ENCODE measurements at regions not wholly inside any gene's neighbourhood (a gene's known extent, or its start where the extent isn't known, plus 50 kb on each side); places are given as distances from the start of the nearest gene placed in this dataset.

DNA sequence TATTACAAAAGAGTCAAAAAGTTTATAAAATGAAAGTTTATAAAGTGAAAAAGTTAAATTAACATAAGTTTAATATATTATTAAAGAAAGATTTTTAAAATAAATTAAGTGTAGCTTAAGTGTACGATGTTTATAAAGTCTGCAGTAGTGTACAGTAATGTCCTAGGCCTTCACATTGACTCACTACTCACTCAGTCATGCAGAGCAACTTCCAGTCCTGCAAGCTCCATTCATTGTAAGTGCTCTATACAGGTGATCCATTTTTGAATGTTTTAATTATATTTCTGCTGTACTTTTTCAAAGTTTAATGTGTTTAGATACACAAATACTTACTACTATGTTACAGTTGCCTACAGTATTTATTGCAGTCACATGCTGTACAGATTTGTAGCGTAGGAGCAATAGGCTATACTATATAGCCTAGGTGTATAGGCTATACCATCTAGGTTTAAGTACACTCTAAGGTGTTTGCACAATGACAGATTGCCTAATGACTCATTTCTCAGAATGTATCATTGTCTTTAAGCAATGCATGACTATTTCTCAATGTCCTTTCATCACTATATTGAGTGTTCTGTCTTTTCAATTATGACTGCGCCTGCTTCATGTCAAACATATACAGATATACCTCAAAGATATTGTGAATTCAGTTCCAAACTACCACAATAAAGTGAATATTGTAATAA is 1110.3 kb upstream of the MAP3K7 start:
- H3K36me3 ChIP-seq (ENCODE audit: insufficient read depth, insufficient read length, low read length): no peaks in the 10 kb centered on the region
- H3K9ac ChIP-seq (ENCODE audit: insufficient read length, low read depth): no peak overlapping the region
- no peaks in the 10 kb centered on the region for H3K4me1 ChIP-seq (ENCODE audit: insufficient read depth, insufficient read length)
- H3K27me3 ChIP-seq (ENCODE audit: insufficient read depth, insufficient read length): no peaks in the 10 kb centered on the region
- no peak for DNase-seq (ENCODE audit: low read depth, low spot score)
- H3K9me3 ChIP-seq (ENCODE audit: insufficient read depth, low read length): no peaks in the 10 kb centered on the region
- H3K4me3 ChIP-seq (ENCODE audit: insufficient read length, low read depth): no peak overlapping the region
- TF ChIP-seq YY1 (IDR thresholded peaks at IDR 0.05; ENCODE audit: insufficient read depth, insufficient read length) (no peak), SUZ12 (IDR thresholded peaks at IDR 0.05; ENCODE audit: extremely low read depth, insufficient read depth, insufficient read length) (no peak), ZNF274 (IDR thresholded peaks at IDR 0.05; ENCODE audit: low read depth, low read length) (no peak)

DNA sequence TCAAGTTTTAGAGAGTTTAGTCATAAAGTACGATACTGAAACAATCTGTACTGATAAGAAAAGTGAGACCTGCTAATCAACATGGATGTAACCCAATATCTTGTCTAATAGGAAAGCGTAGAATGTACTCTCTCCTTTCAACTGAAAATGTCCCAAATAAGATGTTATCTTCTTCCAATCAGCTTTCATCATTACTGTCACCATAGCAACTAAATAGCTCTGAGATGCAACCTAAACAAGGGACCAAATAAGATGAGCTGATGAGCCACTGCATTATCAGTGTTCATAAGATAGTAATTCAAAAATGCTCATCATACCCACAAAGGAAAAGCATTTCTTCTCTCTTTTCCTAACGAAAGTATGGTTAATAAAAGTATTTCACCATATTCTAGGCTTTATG is 1108.3 kb upstream of the MAP3K7 start:
- no peaks in the 10 kb centered on the region for H3K27me3 ChIP-seq (ENCODE audit: insufficient read depth, insufficient read length)
- TF ChIP-seq ZNF274 (IDR thresholded peaks at IDR 0.05; ENCODE audit: low read depth, low read length): no peak
- TF ChIP-seq YY1 (IDR thresholded peaks at IDR 0.05; ENCODE audit: insufficient read depth, insufficient read length): no peak
- no peak for TF ChIP-seq SUZ12 (IDR thresholded peaks at IDR 0.05; ENCODE audit: extremely low read depth, insufficient read depth, insufficient read length)
- no peaks in the 10 kb centered on the region for H3K36me3 ChIP-seq (ENCODE audit: insufficient read depth, insufficient read length, low read length)
- H3K9me3 ChIP-seq (ENCODE audit: insufficient read depth, low read length): no peaks in the 10 kb centered on the region
- H3K4me3 ChIP-seq (ENCODE audit: insufficient read length, low read depth): no peak overlapping the region
- no peak overlapping the region for H3K9ac ChIP-seq (ENCODE audit: insufficient read length, low read depth)
- no peaks in the 10 kb centered on the region for H3K4me1 ChIP-seq (ENCODE audit: insufficient read depth, insufficient read length)
- DNase-seq (ENCODE audit: low read depth, low spot score): no peak

DNA sequence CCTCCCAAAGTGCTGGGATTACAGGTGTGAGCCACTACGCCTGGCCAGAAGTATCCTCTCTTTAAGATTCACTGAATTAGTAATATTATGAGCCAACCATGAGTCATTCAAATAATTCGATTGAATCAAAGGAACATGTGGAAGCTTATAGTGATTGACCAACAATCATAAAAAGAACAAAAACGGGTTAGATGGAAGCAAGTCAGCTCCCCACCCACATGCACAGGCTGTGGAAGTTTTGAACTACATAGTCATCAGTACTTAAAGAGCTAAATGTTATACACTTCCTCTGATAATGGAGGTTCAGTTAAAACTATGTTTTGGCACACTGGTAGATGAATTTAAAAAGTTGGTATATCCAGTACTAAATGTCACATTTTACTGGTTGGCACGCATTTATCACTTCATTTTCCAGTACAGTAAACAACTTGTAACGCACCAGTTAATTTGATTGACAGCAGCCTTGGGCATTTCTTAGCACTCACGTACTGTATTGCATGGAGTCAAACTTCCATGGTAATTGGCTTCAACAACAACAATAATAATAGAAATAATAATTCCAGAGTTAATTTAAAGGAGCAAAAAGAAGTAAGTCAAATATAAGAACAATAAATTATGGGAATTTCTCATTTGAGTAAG is 1107.3 kb upstream of the MAP3K7 start:
- H3K4me3 ChIP-seq (ENCODE audit: insufficient read length, low read depth): no peak overlapping the region
- no peak for DNase-seq (ENCODE audit: low read depth, low spot score)
- H3K9me3 ChIP-seq (ENCODE audit: insufficient read depth, low read length): no peaks in the 10 kb centered on the region
- no peaks in the 10 kb centered on the region for H3K36me3 ChIP-seq (ENCODE audit: insufficient read depth, insufficient read length, low read length)
- H3K27me3 ChIP-seq (ENCODE audit: insufficient read depth, insufficient read length): no peaks in the 10 kb centered on the region
- no peak overlapping the region for H3K9ac ChIP-seq (ENCODE audit: insufficient read length, low read depth)
- no peaks in the 10 kb centered on the region for H3K4me1 ChIP-seq (ENCODE audit: insufficient read depth, insufficient read length)
- TF ChIP-seq YY1 (IDR thresholded peaks at IDR 0.05; ENCODE audit: insufficient read depth, insufficient read length) (no peak), SUZ12 (IDR thresholded peaks at IDR 0.05; ENCODE audit: extremely low read depth, insufficient read depth, insufficient read length) (no peak), ZNF274 (IDR thresholded peaks at IDR 0.05; ENCODE audit: low read depth, low read length) (no peak)

DNA sequence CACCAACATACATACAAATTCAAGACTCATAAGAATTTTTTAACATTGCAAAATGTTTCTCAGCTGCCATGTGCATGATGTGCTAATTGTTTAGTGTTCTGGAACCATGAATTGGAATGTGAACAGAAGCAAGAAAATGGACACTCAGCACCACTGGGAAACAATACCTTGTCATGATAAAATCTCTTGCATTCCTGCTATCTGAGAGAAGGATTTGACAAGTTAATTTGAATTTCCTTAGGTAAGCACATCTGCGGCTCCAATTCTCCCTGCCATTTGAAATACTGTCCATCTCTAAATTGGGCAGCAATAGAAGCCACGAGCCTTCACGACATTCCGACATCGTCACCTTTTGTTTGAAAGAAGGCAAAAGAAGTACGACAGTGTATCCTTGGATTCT is 1104.6 kb upstream of the MAP3K7 start:
- H3K27me3 ChIP-seq (ENCODE audit: insufficient read depth, insufficient read length): no peaks in the 10 kb centered on the region
- H3K4me1 ChIP-seq (ENCODE audit: insufficient read depth, insufficient read length): no peaks in the 10 kb centered on the region
- TF ChIP-seq YY1 (IDR thresholded peaks at IDR 0.05; ENCODE audit: insufficient read depth, insufficient read length): no peak
- no peak for TF ChIP-seq SUZ12 (IDR thresholded peaks at IDR 0.05; ENCODE audit: extremely low read depth, insufficient read depth, insufficient read length)
- no peak for TF ChIP-seq ZNF274 (IDR thresholded peaks at IDR 0.05; ENCODE audit: low read depth, low read length)
- H3K9me3 ChIP-seq (ENCODE audit: insufficient read depth, low read length): no peaks in the 10 kb centered on the region
- no peak overlapping the region for H3K4me3 ChIP-seq (ENCODE audit: insufficient read length, low read depth)
- H3K36me3 ChIP-seq (ENCODE audit: insufficient read depth, insufficient read length, low read length): no peaks in the 10 kb centered on the region
- DNase-seq (ENCODE audit: low read depth, low spot score): no peak
- no peak overlapping the region for H3K9ac ChIP-seq (ENCODE audit: insufficient read length, low read depth)

GRCh38 chr6:91683240-91683639 is 1096.4 kb upstream of the MAP3K7 start:
- no peaks in the 10 kb centered on the region for H3K9me3 ChIP-seq (ENCODE audit: insufficient read depth, low read length)
- no peaks in the 10 kb centered on the region for H3K36me3 ChIP-seq (ENCODE audit: insufficient read depth, insufficient read length, low read length)
- no peaks in the 10 kb centered on the region for H3K27me3 ChIP-seq (ENCODE audit: insufficient read depth, insufficient read length)
- no peak for DNase-seq (ENCODE audit: low read depth, low spot score)
- H3K9ac ChIP-seq (ENCODE audit: insufficient read length, low read depth): no peak overlapping the region
- no peaks in the 10 kb centered on the region for H3K4me1 ChIP-seq (ENCODE audit: insufficient read depth, insufficient read length)
- TF ChIP-seq YY1 (IDR thresholded peaks at IDR 0.05; ENCODE audit: insufficient read depth, insufficient read length) (no peak), ZNF274 (IDR thresholded peaks at IDR 0.05; ENCODE audit: low read depth, low read length) (no peak), SUZ12 (IDR thresholded peaks at IDR 0.05; ENCODE audit: extremely low read depth, insufficient read depth, insufficient read length) (no peak)
- H3K4me3 ChIP-seq (ENCODE audit: insufficient read length, low read depth): no peak overlapping the region

GRCh38 chr6:91681296-91681695 is 1094.4 kb upstream of the MAP3K7 start:
- no peak for TF ChIP-seq YY1 (IDR thresholded peaks at IDR 0.05; ENCODE audit: insufficient read depth, insufficient read length)
- no peak for TF ChIP-seq SUZ12 (IDR thresholded peaks at IDR 0.05; ENCODE audit: extremely low read depth, insufficient read depth, insufficient read length)
- no peak for TF ChIP-seq ZNF274 (IDR thresholded peaks at IDR 0.05; ENCODE audit: low read depth, low read length)
- DNase-seq (ENCODE audit: low read depth, low spot score): no peak
- Histone ChIP-seq H3K4me3 (ENCODE audit: insufficient read length, low read depth) (no peak overlapping the region), H3K9me3 (ENCODE audit: insufficient read depth, low read length) (no peaks in the 10 kb centered on the region), H3K27me3 (ENCODE audit: insufficient read depth, insufficient read length) (no peaks in the 10 kb centered on the region), H3K9ac (ENCODE audit: insufficient read length, low read depth) (no peak overlapping the region), H3K36me3 (ENCODE audit: insufficient read depth, insufficient read length, low read length) (no peaks in the 10 kb centered on the region), H3K4me1 (ENCODE audit: insufficient read depth, insufficient read length) (no peaks in the 10 kb centered on the region)

GRCh38 chr6:91678679-91679446 is 1092.0 kb upstream of the MAP3K7 start:
- Histone ChIP-seq H3K36me3 (ENCODE audit: insufficient read depth, insufficient read length, low read length) (no peaks in the 10 kb centered on the region), H3K4me1 (ENCODE audit: insufficient read depth, insufficient read length) (no peaks in the 10 kb centered on the region), H3K9me3 (ENCODE audit: insufficient read depth, low read length) (no peaks in the 10 kb centered on the region), H3K27me3 (ENCODE audit: insufficient read depth, insufficient read length) (no peaks in the 10 kb centered on the region), H3K9ac (ENCODE audit: insufficient read length, low read depth) (no peak overlapping the region), H3K4me3 (ENCODE audit: insufficient read length, low read depth) (no peak overlapping the region)
- TF ChIP-seq ZNF274 (IDR thresholded peaks at IDR 0.05; ENCODE audit: low read depth, low read length): no peak
- no peak for TF ChIP-seq YY1 (IDR thresholded peaks at IDR 0.05; ENCODE audit: insufficient read depth, insufficient read length)
- TF ChIP-seq SUZ12 (IDR thresholded peaks at IDR 0.05; ENCODE audit: extremely low read depth, insufficient read depth, insufficient read length): no peak
- no peak for DNase-seq (ENCODE audit: low read depth, low spot score)
